Upper lobe of left lung (tissue), 6 donors: ENCODE measurements at regions not wholly inside any gene's neighbourhood (a gene's known extent, or its start where the extent isn't known, plus 50 kb on each side); places are given as distances from the start of the nearest gene placed in this dataset.
"Not testable (repeated sequence)": the region's sequence is repeated elsewhere in the genome, so short reads cannot be mapped to it uniquely, and the experiment has no call there.

Source experiments
- ATAC-seq, 2 donors: fragments of 200-7000 bp; cut with Tn5 transposase; one replicate each; pipeline ENCODE4 v1.9.1; 2022; ENCODE audit warnings: mild to moderate bottlenecking in 2 of 2, moderate library complexity in 2 of 2; ENCODE audit not compliant: low FRiP score in 2 of 2
- DNase-seq, 2 donors: peaks; one replicate each; pipeline ENCODE4 v3.0.0-alpha.2; 2019 to 2020
- H3K27ac ChIP-seq, 4 donors: fragments of 200-600 bp; sonication (generic); one replicate each; pipeline ENCODE4 v1.5.1; 2016 to 2019
- H3K27me3 ChIP-seq, 4 donors: fragments of 200-600 bp; sonication (generic); one replicate each; pipeline ENCODE4 v1.5.1; 2017 to 2019
- H3K36me3 ChIP-seq, 4 donors: fragments of 200-600 bp; sonication (generic); one replicate each; pipeline ENCODE4 v1.5.1; 2016 to 2019
- H3K4me1 ChIP-seq, 4 donors: fragments of 200-600 bp; sonication (generic); one replicate each; pipeline ENCODE4 v1.5.1; 2018 to 2019
- H3K4me3 ChIP-seq, 4 donors: fragments of 200-600 bp; sonication (generic); one replicate each; pipeline ENCODE4 v1.5.1; 2017 to 2019; ENCODE audit warnings: mild to moderate bottlenecking in 2 of 4, moderate library complexity in 1 of 4
- H3K9me3 ChIP-seq, 4 donors: fragments of 200-600 bp; sonication (generic); one replicate each; pipeline ENCODE4 v1.5.1; 2018 to 2019
- EP300 ChIP-seq, 4 donors: sonication (generic); formaldehyde crosslinking; IDR thresholded peaks; one replicate each; pipeline ENCODE4 v1.5.1; 2017; ENCODE audit warnings: antibody characterized with exemption in 4 of 4, control low read depth in 2 of 4
- POLR2A ChIP-seq, 4 donors: fragments of 450-650 bp; IDR thresholded peaks; one replicate each; pipeline ENCODE4 v1.5.1; 2016 to 2017; ENCODE audit warnings: antibody characterized with exemption in 4 of 4, mild to moderate bottlenecking in 2 of 4
- POLR2AphosphoS5 ChIP-seq, 2 donors: sonication (generic); formaldehyde crosslinking; IDR thresholded peaks; one replicate each; pipeline ENCODE4 v1.5.1; 2017; ENCODE audit warnings: antibody characterized with exemption in 2 of 2
- WGBS, 2 donors: methylation state at CpG; one replicate each; pipeline ENCODE4 v1.1.5; 2017 to 2018; 5-methylcytosine and 5-hydroxymethylcytosine counted together
- TF ChIP-seq, protein P1 (sequence below), 6 experiments: fragments of 450-650 bp in 4 of 6; fragments of 200-600 bp in 2 of 6; sonication (generic) in 2 of 6; IDR thresholded peaks; one replicate each; pipeline ENCODE4 v1.5.1; 2016 to 2019; ENCODE audit warnings: antibody characterized with exemption in 6 of 6
- donor health status: DM: no; HTN: no; CAD: no; lungs with moderate emphysema.
- donor health status: DM: no; HTN: yes; CAD: no; lungs with severe emphysema.

DNA sequence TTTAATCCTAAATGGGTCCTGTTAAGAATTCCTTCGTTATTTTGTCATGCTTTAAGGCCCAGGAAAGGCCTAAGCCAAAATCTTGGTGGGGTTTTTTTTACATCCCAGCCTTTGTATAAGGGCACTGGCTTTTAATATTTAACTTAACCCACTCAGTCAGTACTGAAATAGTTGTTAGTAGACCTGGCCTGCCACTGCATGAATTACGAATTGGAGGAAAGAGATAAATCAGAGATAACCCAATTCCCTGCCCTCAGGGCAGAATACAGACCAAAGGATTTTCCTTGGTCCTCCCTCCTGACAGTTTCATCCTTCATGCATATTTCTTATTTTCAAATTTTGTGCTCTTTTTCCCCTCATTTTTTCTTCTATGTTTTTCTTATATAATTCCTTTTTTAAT, 193.0 kb downstream of the FASLG start:
- Histone ChIP-seq H3K4me3 (no peak overlapping the region), H3K36me3 (no peaks in the 10 kb centered on the region), H3K4me1 (no peaks in the 10 kb centered on the region), H3K9me3 (no peaks in the 10 kb centered on the region), H3K27me3 (no peaks in the 10 kb centered on the region), H3K27ac (no peak overlapping the region)
- TF ChIP-seq, protein P1, sequence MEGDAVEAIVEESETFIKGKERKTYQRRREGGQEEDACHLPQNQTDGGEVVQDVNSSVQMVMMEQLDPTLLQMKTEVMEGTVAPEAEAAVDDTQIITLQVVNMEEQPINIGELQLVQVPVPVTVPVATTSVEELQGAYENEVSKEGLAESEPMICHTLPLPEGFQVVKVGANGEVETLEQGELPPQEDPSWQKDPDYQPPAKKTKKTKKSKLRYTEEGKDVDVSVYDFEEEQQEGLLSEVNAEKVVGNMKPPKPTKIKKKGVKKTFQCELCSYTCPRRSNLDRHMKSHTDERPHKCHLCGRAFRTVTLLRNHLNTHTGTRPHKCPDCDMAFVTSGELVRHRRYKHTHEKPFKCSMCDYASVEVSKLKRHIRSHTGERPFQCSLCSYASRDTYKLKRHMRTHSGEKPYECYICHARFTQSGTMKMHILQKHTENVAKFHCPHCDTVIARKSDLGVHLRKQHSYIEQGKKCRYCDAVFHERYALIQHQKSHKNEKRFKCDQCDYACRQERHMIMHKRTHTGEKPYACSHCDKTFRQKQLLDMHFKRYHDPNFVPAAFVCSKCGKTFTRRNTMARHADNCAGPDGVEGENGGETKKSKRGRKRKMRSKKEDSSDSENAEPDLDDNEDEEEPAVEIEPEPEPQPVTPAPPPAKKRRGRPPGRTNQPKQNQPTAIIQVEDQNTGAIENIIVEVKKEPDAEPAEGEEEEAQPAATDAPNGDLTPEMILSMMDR (IDR thresholded peaks at IDR 0.05) = no peak
- TF ChIP-seq POLR2A (IDR thresholded peaks at IDR 0.05) (no peak), POLR2AphosphoS5 (IDR thresholded peaks at IDR 0.05) (no peak), EP300 (IDR thresholded peaks at IDR 0.05) (no peak)
- WGBS, 2 donors = 64 to 68% methylated on average over 2 of the region's 2 CpGs
- ATAC-seq = no peak
- DNase-seq = no peak

DNA sequence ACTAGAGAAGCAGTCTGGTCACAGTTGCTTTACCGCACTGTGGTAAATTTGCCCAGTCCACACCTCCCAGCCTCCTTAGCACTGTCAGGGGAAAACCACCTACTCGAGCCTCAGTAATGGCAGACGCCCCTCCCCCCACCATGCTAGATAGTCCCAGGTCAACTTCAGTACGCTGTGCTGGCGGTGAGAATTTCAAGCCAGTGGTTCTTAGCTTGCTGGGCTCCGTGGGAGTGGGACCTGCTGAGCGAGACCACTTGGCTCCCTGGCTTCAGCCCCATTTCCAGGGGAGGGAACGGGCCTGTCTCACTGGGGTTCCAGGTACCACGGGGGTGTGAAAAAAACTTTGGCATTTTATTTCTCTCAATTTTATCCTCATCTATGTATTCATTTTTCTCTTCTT, 194.8 kb downstream of the TNFSF18 start:
- not testable (repeated sequence) for DNase-seq, H3K4me1 ChIP-seq, H3K27me3 ChIP-seq, H3K36me3 ChIP-seq, H3K9me3 ChIP-seq, H3K4me3 ChIP-seq, H3K27ac ChIP-seq, ATAC-seq
- WGBS, 2 donors = 85 to 92% methylated on average over 9 of the region's 9 CpGs

DNA sequence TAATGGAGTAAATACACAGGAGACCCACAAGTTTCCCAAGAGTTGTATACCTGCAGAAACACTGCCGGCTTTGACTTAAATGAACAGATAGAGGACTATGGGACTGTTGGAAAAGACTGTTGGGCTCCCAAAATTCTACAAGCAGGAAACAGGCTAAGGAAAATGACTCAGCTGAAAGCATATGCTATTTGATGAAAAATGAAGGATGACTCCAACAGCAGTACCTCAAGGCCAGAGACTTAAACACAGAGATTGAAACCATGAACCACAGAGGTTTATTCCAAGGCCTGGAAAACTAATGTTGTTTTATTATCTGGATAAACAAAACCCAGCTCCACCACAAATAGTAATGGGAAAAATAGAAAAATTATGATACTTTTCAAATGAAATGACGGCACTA, 187.7 kb downstream of the TNFSF18 start:
- Histone ChIP-seq H3K4me3 (no peak overlapping the region), H3K27me3 (no peaks in the 10 kb centered on the region), H3K36me3 (no peaks in the 10 kb centered on the region), H3K27ac (no peak overlapping the region), H3K4me1 (no peaks in the 10 kb centered on the region), H3K9me3 (no peaks in the 10 kb centered on the region)
- WGBS, 2 donors = 97 to 100% methylated on average over 2 of the region's 2 CpGs
- ATAC-seq (no peak), DNase-seq (no peak)
- TF ChIP-seq POLR2A (IDR thresholded peaks at IDR 0.05) (no peak), POLR2AphosphoS5 (IDR thresholded peaks at IDR 0.05) (no peak), EP300 (IDR thresholded peaks at IDR 0.05) (no peak)
- TF ChIP-seq, protein P1 (IDR thresholded peaks at IDR 0.05) = no peak

DNA sequence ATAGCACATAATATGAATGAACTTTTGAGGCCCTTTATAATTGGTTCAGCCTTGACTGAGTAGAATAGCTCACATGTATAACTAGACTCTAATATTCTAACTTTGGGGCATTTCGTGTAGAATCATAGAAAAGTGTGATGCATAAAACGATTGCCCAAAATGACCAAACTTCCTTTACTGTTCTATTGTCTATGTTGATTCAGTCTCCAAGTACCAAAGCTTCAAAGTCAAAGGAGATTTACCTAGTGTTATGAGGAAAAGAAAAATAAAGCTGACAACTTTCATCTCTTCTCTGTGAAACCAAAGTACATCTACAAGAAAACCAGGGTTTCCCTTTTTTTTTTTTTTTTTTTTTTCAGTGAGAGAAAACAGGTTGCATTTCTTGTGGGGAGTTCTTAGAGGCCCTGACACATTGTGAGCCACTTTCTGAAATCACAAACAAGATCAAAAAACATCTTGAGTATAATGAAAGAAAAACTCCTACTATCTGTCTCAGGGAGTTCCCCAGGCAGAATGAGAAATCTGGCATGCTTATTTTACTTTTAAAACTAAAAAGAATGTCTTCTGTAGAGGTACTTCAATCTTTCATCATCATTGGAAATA, 183.4 kb downstream of the TNFSF18 start:
- H3K4me3 ChIP-seq = no peak overlapping the region
- no peak for TF ChIP-seq POLR2A (IDR thresholded peaks at IDR 0.05)
- no peaks in the 10 kb centered on the region for H3K27me3 ChIP-seq
- no peaks in the 10 kb centered on the region for H3K4me1 ChIP-seq
- no peak for ATAC-seq
- no peak for DNase-seq
- no peaks in the 10 kb centered on the region for H3K9me3 ChIP-seq
- H3K27ac ChIP-seq = no peak overlapping the region
- 80 to 89% methylated on average over 2 of the region's 2 CpGs for WGBS, 2 donors
- no peaks in the 10 kb centered on the region for H3K36me3 ChIP-seq

DNA sequence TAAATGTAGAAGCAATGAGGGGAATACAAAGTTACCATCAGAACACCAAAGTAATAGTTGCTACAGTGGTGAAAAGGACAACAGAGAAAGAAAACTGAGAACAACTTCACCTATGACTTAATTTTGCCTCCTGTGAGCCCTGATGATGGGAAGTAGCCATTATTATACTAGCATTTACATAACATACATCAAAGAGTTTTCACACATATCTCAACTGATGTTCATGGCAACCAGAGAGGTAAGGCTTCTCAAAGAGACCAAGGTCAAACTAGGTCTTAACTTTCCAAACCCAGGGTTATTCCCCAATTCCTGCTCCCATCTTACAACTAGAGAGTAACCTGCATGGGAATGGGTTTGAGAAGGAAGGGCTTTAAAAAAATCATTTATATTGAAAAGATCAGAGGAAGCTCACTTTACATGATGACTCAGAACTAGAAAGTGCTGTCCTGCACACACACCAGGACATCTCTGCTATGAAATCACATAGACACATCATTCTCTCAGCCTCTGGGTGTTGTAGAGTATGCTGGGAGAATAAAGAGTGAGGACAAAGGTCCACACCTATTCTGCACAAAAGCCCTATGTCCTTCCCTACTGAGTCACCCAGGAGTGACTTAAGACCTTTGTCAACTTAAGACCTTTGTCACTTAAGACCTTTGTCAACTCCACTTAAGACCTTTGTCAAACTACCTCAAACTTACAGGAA, 179.7 kb downstream of the TNFSF18 start:
- ATAC-seq (no peak), DNase-seq (no peak)
- no peaks in the 10 kb centered on the region for H3K4me1 ChIP-seq
- TF ChIP-seq POLR2AphosphoS5 (IDR thresholded peaks at IDR 0.05) (no peak), EP300 (IDR thresholded peaks at IDR 0.05) (no peak), POLR2A (IDR thresholded peaks at IDR 0.05) (no peak)
- TF ChIP-seq, protein P1 (IDR thresholded peaks at IDR 0.05) = no peak
- H3K36me3 ChIP-seq = no peaks in the 10 kb centered on the region
- no peak overlapping the region for H3K27ac ChIP-seq
- H3K9me3 ChIP-seq = no peaks in the 10 kb centered on the region
- no peaks in the 10 kb centered on the region for H3K27me3 ChIP-seq
- H3K4me3 ChIP-seq = no peak overlapping the region

DNA sequence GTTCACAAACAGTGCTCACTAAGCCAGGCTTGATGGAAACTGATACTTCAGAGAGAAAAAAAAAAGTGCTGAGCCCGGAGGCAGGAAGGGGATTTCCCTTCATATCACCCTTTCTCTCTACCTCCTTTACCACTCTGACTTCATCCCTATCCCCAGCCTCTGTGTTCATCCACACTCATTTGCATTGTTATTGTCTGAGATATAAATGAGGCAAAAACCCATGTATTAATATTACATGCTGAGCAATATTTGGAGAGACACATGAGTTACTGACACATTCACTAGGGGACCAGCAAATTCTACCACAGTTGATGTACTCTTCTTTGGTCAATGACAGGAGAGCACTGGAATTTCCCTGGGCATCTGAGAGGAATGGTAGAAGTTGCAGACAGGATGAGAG, 175.8 kb downstream of the TNFSF18 start:
- Histone ChIP-seq H3K4me1 (no peaks in the 10 kb centered on the region), H3K27me3 (no peaks in the 10 kb centered on the region), H3K36me3 (no peaks in the 10 kb centered on the region), H3K9me3 (no peaks in the 10 kb centered on the region), H3K27ac (no peak overlapping the region), H3K4me3 (no peak overlapping the region)
- WGBS, 2 donors = 43 to 47% methylated on average over 1 of the region's 1 CpG
- TF ChIP-seq, protein P1 (IDR thresholded peaks at IDR 0.05) = no peak
- no peak for TF ChIP-seq POLR2A (IDR thresholded peaks at IDR 0.05)
- no peak for TF ChIP-seq POLR2AphosphoS5 (IDR thresholded peaks at IDR 0.05)
- ATAC-seq = no peak
- DNase-seq = no peak
